Pancreas (tissue), 10 donors: ENCODE measurements at regions not wholly inside any gene's neighbourhood (a gene's known extent, or its start where the extent isn't known, plus 50 kb on each side); places are given as distances from the start of the nearest gene placed in this dataset.
"Not testable (repeated sequence)": the region's sequence is repeated elsewhere in the genome, so short reads cannot be mapped to it uniquely, and the experiment has no call there.

ENCODE experiments used
- ATAC-seq, 4 donors: fragments of 200-7000 bp; cut with Tn5 transposase; one replicate each; pipeline versions ENCODE4 v1.8.0 to v1.9.1; 2020; ENCODE audit warnings: mild to moderate bottlenecking in 4 of 4, moderate library complexity in 4 of 4
- DNase-seq, 6 donors: peaks; one replicate each; pipeline ENCODE4 v3.0.0-alpha.2; 2020
- FAIRE-seq: peaks from 2 replicates; lab custom pipeline; 2012; peaks lifted over from hg19 to GRCh38; lab: Jason Lieb, UNC
- H3K27ac ChIP-seq, 4 donors: fragments of 200-600 bp; sonication (generic); 1 replicate in 3 of 4; 2 replicates in 1 of 4; pipeline versions ENCODE4 v1.5.0 to v1.8.0; 2020
- H3K27me3 ChIP-seq, 4 donors: fragments of 200-600 bp; one replicate each; pipeline ENCODE4 v1.8.0; 2021
- H3K36me3 ChIP-seq, 3 donors: fragments of 200-600 bp; sonication (generic) in 1 of 3; one replicate each; pipeline versions ENCODE4 v1.5.0 to v1.8.0; 2020 to 2021
- H3K4me1 ChIP-seq, 3 donors: fragments of 200-600 bp; one replicate each; pipeline ENCODE4 v1.8.0; 2021
- H3K4me3 ChIP-seq, 4 donors: fragments of 200-600 bp; sonication (generic) in 2 of 4; one replicate each; pipeline versions ENCODE4 v1.5.0 to v1.8.0; 2020 to 2021
- H3K9me3 ChIP-seq, 4 donors: fragments of 200-600 bp; one replicate each; pipeline ENCODE4 v1.8.0; 2021
- CTCF ChIP-seq, 4 donors: fragments of 200-600 bp; sonication (generic) in 3 of 4; IDR thresholded peaks; one replicate each; pipeline versions ENCODE4 v1.5.0 to v1.8.0; 2021; ENCODE audit warnings: antibody characterized with exemption in 4 of 4
- WGBS, 2 donors: extraction: QIAGEN DNeasy Blood & Tissue Kit; methylation state at CpG; one replicate each; pipeline ENCODE4 v1.1.7; 2013; 5-methylcytosine and 5-hydroxymethylcytosine counted together
- intact Hi-C, 3 donors: fragments of 100-400 bp; cut with DNase I; formaldehyde crosslinking; loops; one replicate each; pipeline versions ENCODE4 v1.11.1 to v1.14.2; 2022
- donor health status: healthy with polysubstance abuse.
- donor health status: DM: no; HTN: no; CAD: no; lungs with moderate emphysema.
- donor health status: DM: no; HTN: no; CAD: no.
- donor health status: control.
- donor health status: control.
- donor health status: Bipolar disorder and iron deficiency.
- donor health status: DM: yes; HTN: yes; CAD: no.
- donor health status: DM: no; HTN: no; CAD: no.
- donor health status: DM: no; HTN: no; CAD: no.
- donor health status: DM: yes; HTN: yes; CAD: no.

GRCh38 chr22:49455595-49455994 lies 372.1 kb downstream of the BRD1 start:
- WGBS, 2 donors, result 25 to 32% methylated on average over 11 of the region's 11 CpGs
- Histone ChIP-seq H3K4me1 (no peaks in the 10 kb centered on the region), H3K4me3 (no peak overlapping the region), H3K36me3 (no peaks in the 10 kb centered on the region), H3K27me3 (no peaks in the 10 kb centered on the region), H3K27ac (no peak overlapping the region), H3K9me3 (no peaks in the 10 kb centered on the region)
- ATAC-seq, result no peak
- FAIRE-seq, result no peak
- TF ChIP-seq CTCF (IDR thresholded peaks at IDR 0.05), result no peak
- intact Hi-C loops, result no loop called here
- DNase-seq, result no peak

GRCh38 chr22:49454726-49455125 lies 372.9 kb downstream of the BRD1 start:
- DNase-seq (no peak), ATAC-seq (no peak), FAIRE-seq (no peak)
- WGBS, 2 donors, result 63 to 75% methylated on average over 7 of the region's 7 CpGs
- Histone ChIP-seq H3K9me3 (no peaks in the 10 kb centered on the region), H3K27ac (no peak overlapping the region), H3K27me3 (no peaks in the 10 kb centered on the region), H3K36me3 (no peaks in the 10 kb centered on the region), H3K4me3 (no peak overlapping the region), H3K4me1 (no peaks in the 10 kb centered on the region)
- no peak for TF ChIP-seq CTCF (IDR thresholded peaks at IDR 0.05)
- intact Hi-C loops, result no loop called here

GRCh38 chr22:49453771-49454170 lies 373.9 kb downstream of the BRD1 start:
- H3K4me1 ChIP-seq, result no peaks in the 10 kb centered on the region
- no peak overlapping the region for H3K4me3 ChIP-seq
- no peaks in the 10 kb centered on the region for H3K27me3 ChIP-seq
- ATAC-seq (no peak), FAIRE-seq (no peak), DNase-seq (no peak)
- TF ChIP-seq CTCF (IDR thresholded peaks at IDR 0.05), result no peak
- 46 to 62% methylated on average over 15 of the region's 15 CpGs for WGBS, 2 donors
- intact Hi-C loops, result no loop called here
- H3K27ac ChIP-seq, result no peak overlapping the region
- no peaks in the 10 kb centered on the region for H3K9me3 ChIP-seq
- no peaks in the 10 kb centered on the region for H3K36me3 ChIP-seq

GRCh38 chr22:49453019-49453418 lies 374.7 kb downstream of the BRD1 start:
- FAIRE-seq, H3K9me3 ChIP-seq, intact Hi-C loops, H3K4me1 ChIP-seq, DNase-seq, H3K27me3 ChIP-seq, H3K36me3 ChIP-seq, H3K27ac ChIP-seq, H3K4me3 ChIP-seq, ATAC-seq: not testable (repeated sequence)
- 63 to 74% methylated on average over 1 of the region's 1 CpG for WGBS, 2 donors

- no peak for DNase-seq
- H3K9me3 ChIP-seq, result no peaks in the 10 kb centered on the region
- ATAC-seq, result no peak
- no peaks in the 10 kb centered on the region for H3K36me3 ChIP-seq
- H3K4me3 ChIP-seq, result no peak overlapping the region
- intact Hi-C loops, result no loop called here
- H3K27ac ChIP-seq, result no peak overlapping the region
- peaks cover 0 to 8% (median 0%) of the 10 kb centered on the region in 4 donors for H3K27me3 ChIP-seq
- FAIRE-seq, result no peak
- H3K4me1 ChIP-seq, result no peaks in the 10 kb centered on the region
- no peak for TF ChIP-seq CTCF (IDR thresholded peaks at IDR 0.05)
- WGBS, 2 donors, result 74 to 83% methylated on average over 2 of the region's 2 CpGs
Observed at GRCh38 chr22:49452362-49452946, 375.2 kb downstream of the BRD1 start.
